Amygdala (tissue), 56 donors: ENCODE measurements at regions not wholly inside any gene's neighbourhood (a gene's known extent, or its start where the extent isn't known, plus 50 kb on each side); places are given as distances from the start of the nearest gene placed in this dataset.
"Not testable (repeated sequence)": the region's sequence is repeated elsewhere in the genome, so short reads cannot be mapped to it uniquely, and the experiment has no call there.

Experiments used
- DNase-seq, 56 donors: peaks; one replicate each; lab custom pipeline; 2025; lab: John Stamatoyannopoulos, UW

- DNase-seq: no peak
Measured at GRCh38 chr3:69496856-69497255, 111.0 kb upstream of the FRMD4B start.

DNA sequence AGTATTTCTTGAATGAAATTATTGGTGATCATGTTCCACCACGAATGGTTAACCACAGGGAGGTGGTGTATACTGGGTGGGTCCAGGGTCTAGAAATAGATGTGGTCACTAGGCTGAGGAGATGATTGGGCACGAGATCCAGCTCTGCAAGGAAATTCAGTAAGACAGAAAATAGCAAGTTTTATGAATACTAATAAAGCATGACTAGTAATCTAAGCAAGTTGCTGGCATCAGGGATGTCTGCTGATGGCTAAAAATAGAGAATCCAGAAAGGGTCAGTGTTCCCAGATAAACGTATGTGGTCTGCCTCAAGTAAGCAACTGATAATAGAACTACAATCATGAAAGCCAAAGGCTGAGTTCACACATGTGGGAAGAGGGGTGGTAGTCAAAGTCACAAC is 108.3 kb upstream of the FRMD4B start:
- no peak for DNase-seq

DNA sequence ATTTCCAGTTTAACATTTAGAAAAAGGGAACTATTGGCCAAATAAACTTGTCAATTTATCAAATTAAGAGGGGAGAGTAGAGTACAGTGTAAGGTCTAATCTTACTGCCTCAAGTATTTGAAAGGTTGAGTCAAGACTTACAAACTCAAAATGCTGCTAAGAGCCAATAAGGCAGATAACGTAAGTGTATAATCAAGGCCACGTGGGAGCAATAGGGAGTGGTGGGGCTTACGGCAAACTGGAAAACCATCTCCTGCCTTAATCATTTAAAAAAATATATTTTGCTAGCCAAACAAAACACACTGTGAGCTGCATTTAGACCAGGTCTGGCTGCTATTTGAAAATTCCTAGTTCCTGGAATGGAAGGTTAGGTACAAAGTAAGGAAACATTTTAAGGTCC is 107.3 kb upstream of the FRMD4B start:
- DNase-seq: no peak

DNA sequence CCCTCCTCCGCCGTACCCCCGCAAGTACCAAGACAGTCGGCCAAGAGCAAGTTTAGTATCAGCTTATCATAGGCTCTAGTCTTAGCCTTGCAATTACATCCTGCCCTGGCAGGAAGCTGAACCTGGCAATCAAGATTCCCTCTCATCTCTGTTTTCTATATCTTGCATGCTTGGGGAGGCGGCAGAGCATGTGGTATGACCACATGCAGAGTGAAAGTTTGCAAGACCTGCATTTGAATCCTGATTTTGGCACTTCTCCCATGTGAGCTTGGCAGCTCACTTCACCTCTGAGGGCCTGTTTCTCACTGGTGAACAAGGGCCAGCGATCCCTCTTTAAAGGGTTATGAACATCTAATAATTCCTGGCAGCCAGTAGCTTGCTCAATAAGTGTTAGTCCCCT is 106.1 kb upstream of the FRMD4B start:
- DNase-seq: no peak

DNA sequence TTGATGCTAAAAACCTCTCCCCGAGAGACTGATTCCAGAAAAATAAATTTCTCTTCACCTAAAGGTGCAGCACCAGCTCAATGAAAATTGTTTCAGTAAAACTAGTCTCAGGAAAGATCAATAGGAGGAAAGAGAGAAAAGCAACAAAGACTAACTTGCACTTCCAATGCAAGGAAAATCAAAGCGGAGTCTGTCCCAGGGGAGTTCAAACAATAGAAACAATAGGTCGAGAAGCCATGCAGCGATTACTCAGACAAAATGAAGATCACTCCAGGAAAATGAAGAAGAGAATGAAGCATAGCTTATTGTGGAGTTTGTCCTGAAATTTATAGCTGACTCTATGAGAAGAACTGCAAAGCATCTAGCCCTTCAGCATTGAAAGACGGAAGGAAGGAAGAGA is 105.1 kb upstream of the FRMD4B start:
- DNase-seq: no peak

- no peak for DNase-seq
Measured at GRCh38 chr3:69490235-69490634, 104.3 kb upstream of the FRMD4B start.

GRCh38 chr3:69488026-69488425 is 102.1 kb upstream of the FRMD4B start:
- DNase-seq: no peak

DNA sequence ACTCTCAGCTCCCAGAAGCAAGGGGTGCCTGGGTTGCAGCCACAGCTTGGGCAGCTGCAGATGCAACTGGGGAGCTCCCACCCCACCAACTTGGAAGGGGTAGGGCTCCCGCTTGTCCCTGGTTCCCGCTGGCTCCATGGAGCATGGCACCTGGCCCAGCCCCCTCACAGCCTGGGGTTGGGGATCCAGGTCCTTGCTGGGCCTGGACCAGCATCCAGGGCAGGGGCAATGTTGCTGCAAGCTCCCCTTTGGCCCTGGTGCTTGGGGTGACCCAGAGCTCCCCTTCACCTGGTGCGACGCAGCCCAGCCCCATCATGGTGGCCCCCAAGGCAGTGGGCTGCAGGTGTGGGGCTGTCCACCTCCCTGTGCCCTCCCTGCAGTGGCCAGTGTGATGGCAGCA is 99.6 kb upstream of the FRMD4B start:
- DNase-seq: no peak

DNA sequence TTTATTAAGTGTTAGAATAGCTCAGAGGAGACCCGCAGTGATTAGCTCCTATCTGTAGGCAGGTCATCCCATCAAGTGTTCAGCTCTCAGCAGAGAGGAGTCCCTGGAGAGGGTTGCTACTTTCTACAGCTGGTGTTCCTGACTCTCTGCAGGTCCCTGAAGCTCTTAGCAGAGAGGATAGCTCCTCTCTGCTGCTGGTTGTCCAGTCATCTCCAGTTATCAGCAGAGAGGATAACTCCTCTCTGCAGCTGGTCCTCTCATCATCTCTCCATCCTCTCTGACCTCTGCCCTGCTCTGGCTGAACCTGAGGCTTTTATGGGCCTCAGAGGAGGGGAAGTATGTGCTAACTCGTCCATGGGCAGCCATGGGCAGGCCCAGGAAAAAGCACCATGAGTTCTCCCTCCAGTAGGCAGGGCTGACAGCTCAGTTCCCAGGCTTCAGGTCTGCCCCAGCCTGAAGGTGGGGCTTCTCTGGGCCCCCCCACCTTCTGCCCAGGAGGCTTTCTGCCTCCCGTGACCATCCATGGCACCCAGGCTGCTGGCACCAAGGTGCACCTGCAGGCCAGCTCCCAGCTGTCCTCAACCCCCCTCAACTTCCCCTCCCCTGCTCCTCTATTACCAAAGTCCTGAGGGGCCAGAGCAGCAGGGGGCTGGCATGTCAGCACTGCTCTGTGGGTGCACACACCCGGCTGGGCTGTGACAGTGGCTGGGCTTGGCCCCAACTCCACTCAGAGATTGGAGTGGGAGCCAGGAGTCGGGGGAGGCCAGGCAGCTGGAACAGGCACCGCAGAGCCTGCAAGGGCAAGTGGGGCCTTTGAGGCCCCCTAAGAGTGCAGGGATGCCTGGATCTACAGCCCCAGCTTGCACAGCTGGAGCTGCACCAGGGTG is 98.9 kb upstream of the FRMD4B start:
- no peak for DNase-seq

DNA sequence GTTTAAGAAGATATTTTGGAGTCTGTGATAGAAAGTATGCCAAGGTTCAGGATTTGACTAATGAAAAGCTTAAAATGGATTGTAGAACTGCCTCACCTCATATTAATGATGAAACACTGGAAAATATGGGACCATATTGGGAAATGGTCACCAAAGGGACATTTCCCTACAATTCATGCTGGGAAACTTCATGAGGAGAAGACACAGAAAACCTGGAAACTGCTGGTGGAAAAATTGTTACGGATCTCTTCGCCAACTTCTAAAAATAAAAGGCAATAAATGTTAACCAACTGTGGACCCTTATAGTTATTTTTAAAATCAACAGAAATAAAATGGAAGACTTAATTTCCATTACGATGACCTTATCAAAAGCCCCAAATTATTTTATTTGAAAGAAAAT is 97.6 kb upstream of the FRMD4B start:
- DNase-seq: no peak

- not testable (repeated sequence) for DNase-seq
Measured at GRCh38 chr3:69480986-69481385, 95.1 kb upstream of the FRMD4B start.

- DNase-seq: no peak
Measured at GRCh38 chr3:69474186-69474585, 88.3 kb upstream of the FRMD4B start.

GRCh38 chr3:69472093-69472492 is 86.2 kb upstream of the FRMD4B start:
- DNase-seq: no peak

DNA sequence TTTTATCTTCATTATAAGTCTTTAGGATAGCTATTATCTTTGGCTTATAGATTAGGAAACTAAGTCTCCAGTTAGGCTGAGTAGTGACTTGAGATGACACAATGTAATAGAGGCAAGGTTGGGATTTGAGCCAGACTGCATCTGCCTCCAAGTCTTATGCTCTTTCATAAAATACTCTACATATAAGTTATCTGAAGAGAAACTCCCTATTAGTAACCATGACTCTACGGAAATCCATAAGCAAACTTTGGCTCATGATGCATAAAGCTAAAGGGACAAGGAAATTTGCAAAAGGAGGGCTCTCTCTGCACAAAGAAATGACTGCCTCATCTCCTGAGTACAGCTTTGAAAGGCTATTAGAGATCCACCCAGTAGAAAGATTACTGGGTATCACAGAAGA is 77.6 kb upstream of the FRMD4B start:
- no peak for DNase-seq

DNA sequence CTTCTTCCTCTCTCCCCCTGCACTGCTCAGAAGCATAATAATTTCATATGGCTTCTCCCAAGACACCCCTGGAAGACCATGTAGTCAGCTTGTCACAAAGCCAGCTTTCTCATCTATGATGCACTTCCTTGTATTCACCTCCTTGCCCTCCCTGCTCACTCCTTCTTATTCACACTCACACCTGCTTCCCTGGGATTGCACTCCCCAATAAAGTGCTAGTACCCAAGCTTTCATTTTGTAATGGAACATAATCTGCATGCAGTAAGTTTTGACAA is 76.9 kb upstream of the FRMD4B start:
- DNase-seq: no peak

- DNase-seq: no peak
Measured at GRCh38 chr3:69462022-69462825, 76.3 kb upstream of the FRMD4B start.

- peak in 9 of 56 donors; percentile 6 to 43 (median 13) for DNase-seq
Measured at GRCh38 chr3:69460034-69460433, 74.1 kb upstream of the FRMD4B start.

DNA sequence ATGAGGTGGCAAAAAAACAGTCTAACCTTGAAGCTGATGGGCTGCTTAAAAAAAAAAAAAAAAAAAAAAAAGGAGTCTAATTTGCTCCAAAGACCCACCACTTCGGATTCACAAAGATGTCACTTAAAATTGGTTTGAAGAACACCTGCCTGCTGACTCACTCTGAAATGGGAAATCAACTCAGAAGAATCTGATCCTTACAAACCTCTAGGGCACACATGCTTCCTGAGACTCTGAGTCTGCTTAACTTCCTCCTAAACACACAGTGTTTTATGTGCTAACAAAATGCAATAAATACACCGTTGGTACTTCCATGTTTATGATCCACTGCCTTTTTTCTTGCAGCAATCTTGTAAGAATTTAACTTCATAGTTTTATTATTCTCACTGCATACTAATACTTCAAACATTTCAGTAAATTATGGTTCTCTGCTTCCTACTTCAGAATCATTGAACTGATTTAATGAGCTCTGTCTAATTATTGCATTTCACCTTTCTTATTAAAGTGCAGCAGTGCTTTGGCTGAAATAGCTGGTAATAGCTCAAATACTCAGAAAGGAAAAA is 73.0 kb upstream of the FRMD4B start:
- DNase-seq: no peak

GRCh38 chr3:69456631-69457030 is 70.7 kb upstream of the FRMD4B start:
- DNase-seq: no peak

GRCh38 chr3:69454204-69454787 is 68.4 kb upstream of the FRMD4B start:
- no peak for DNase-seq

DNA sequence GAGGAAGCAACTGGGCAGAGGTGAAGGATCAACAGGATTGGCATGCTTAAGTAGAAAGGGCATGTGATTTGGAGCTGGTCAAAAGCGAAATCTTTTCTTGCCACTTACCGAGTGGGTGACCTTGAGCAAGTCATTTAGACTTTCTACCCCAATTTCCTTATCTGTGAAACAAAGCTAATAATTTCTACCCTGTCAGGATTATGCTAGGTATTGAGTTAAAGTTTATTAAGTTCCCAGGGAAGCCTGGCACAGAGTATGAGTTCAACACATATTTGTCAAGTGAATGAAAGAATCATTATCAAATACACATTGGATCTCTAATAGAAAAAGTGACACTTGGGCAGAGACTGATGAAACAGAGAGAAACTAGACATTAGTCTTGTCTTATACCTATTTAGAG is 66.4 kb upstream of the FRMD4B start:
- DNase-seq: no peak
